K562 (cell line): ENCODE measurements at regions not wholly inside any gene's neighbourhood (a gene's known extent, or its start where the extent isn't known, plus 50 kb on each side); places are given as distances from the start of the nearest gene placed in this dataset.

ENCODE experiments used
- ATAC-seq: fragments of 200-7000 bp; cut with Tn5 transposase; 3 replicates; pipeline ENCODE4 v1.9.1; 2020; ENCODE audit warnings: moderate library complexity
- BruUV-seq: library from RNA; stranded (reverse); fragments of 400-500 nt; replicated peaks from 2 replicates; lab custom pipeline; 2021; lab: Mats Ljungman, UMichigan
- CTCF ChIA-PET: fragments of 300-600 bp; formaldehyde crosslinking; extraction: SDS; loops from one replicate; lab custom pipeline; 2021; ENCODE audit warnings: low intra/inter-chr PET ratio; lab: Yijun Ruan, JAX
- POLR2A ChIA-PET: fragments of 300-600, 350-650 bp; sonication (Branson Sonifier 250); formaldehyde crosslinking; extraction: SDS; loops from one replicate; lab custom pipeline; 2021; ENCODE audit warnings: antibody characterized with exemption, inconsistent platforms; lab: Yijun Ruan, JAX
- DNase-seq, 4 experiments: peaks; one replicate each; pipeline versions ENCODE4 v3.0.0 to v3.0.0-alpha.2; 2011 to 2018; ENCODE audit warnings: low spot score in 3 of 4, mixed read lengths in 3 of 4; ENCODE audit errors: extremely low read depth in 1 of 4
- FAIRE-seq: peaks from 2 replicates; lab custom pipeline; 2011; peaks lifted over from hg19 to GRCh38; lab: Jason Lieb, UNC
- H2AFZ ChIP-seq: 2 replicates; pipeline ENCODE4 v1.6.0; 2011; ENCODE audit warnings: low read depth, low read length, control low read depth, inconsistent platforms
- H3K27ac ChIP-seq: fragments of 200-600 bp; 3 replicates; pipeline ENCODE4 v1.8.0; 2011; ENCODE audit warnings: low read depth, mild to moderate bottlenecking, control low read depth, inconsistent platforms, low read length, moderate library complexity, mixed read lengths; ENCODE audit errors: extremely low read depth
- H3K27me3 ChIP-seq, 2 experiments: fragments of 300-600 bp in 1 of 2; 2 replicates in 1 of 2; 3 replicates in 1 of 2; pipeline versions ENCODE4 v1.6.0 to v1.8.0; 2011; ENCODE audit warnings: inconsistent platforms in 2 of 2, low read length in 2 of 2, mild to moderate bottlenecking in 1 of 2, mixed read lengths in 1 of 2, moderate library complexity in 1 of 2; ENCODE audit not compliant: control insufficient read depth in 2 of 2, insufficient read depth in 2 of 2
- H3K36me3 ChIP-seq: fragments of 300-600 bp; 3 replicates; pipeline ENCODE4 v1.8.0; 2011; ENCODE audit warnings: mild to moderate bottlenecking, low read length, inconsistent platforms; ENCODE audit not compliant: control insufficient read depth, insufficient read depth
- H3K4me1 ChIP-seq, 2 experiments: fragments of 200-600 bp in 1 of 2; replicated peaks in 1 of 2; 2 replicates in 1 of 2; 3 replicates in 1 of 2; pipeline versions ENCODE4 v1.5.1 to v1.8.0; 2011; ENCODE audit warnings: inconsistent platforms in 2 of 2, low read length in 2 of 2, mild to moderate bottlenecking in 1 of 2, mixed read lengths in 1 of 2, moderate library complexity in 1 of 2; ENCODE audit not compliant: control insufficient read depth in 2 of 2, insufficient read depth in 2 of 2
- H3K4me2 ChIP-seq: 2 replicates; pipeline ENCODE4 v1.6.1; 2011; ENCODE audit warnings: low read length, control low read depth, inconsistent platforms, mixed read lengths; ENCODE audit not compliant: insufficient read depth
- H3K4me3 ChIP-seq: fragments of 200-600 bp; sonication (generic), shearing (Covaris generic); 2 replicates; pipeline ENCODE4 v1.5.1; 2016; ENCODE audit warnings: control low read depth, inconsistent platforms
- H3K79me2 ChIP-seq: fragments of 200-600 bp; 3 replicates; pipeline ENCODE4 v1.8.0; 2011; ENCODE audit warnings: low read length, inconsistent platforms; ENCODE audit not compliant: control insufficient read depth, insufficient read depth
- H3K9ac ChIP-seq, 2 experiments: 2 replicates each; pipeline versions ENCODE4 v1.6.0 to v1.6.1; 2011; ENCODE audit warnings: low read depth in 2 of 2, low read length in 2 of 2, control low read depth in 1 of 2, inconsistent platforms in 1 of 2, mild to moderate bottlenecking in 1 of 2, mixed read lengths in 1 of 2; ENCODE audit not compliant: insufficient read depth in 1 of 2
- H3K9me1 ChIP-seq: one replicate; pipeline ENCODE4 v1.6.0; 2011; ENCODE audit warnings: inconsistent platforms, mild to moderate bottlenecking, low read length, moderate library complexity; ENCODE audit not compliant: control insufficient read depth, insufficient read depth
- H3K9me3 ChIP-seq: replicated peaks from 2 replicates; pipeline ENCODE4 v1.5.1; 2011; ENCODE audit warnings: low read depth, low read length, inconsistent platforms; ENCODE audit not compliant: control insufficient read depth, insufficient read depth
- H4K20me1 ChIP-seq: replicated peaks from 2 replicates; pipeline ENCODE4 v1.6.1; 2011; ENCODE audit warnings: low read length, inconsistent platforms, mixed read lengths; ENCODE audit not compliant: control insufficient read depth, insufficient read depth
- ATF6 ChIP-seq: sonication (generic); formaldehyde crosslinking; IDR thresholded peaks from 2 replicates; pipeline ENCODE4 v1.4.0; 2020; ENCODE audit warnings: mild to moderate bottlenecking, missing genetic modification reagents
- KDM5B ChIP-seq: fragments of 200-600 bp; sonication (generic); IDR thresholded peaks from 2 replicates; pipeline ENCODE4 v1.6.1; 2012; ENCODE audit warnings: low read depth, mild to moderate bottlenecking, moderate library complexity, low read length, control low read depth, inconsistent platforms; ENCODE audit not compliant: insufficient replicate concordance
- NR4A1 ChIP-seq, 2 experiments: fragments of 250-450 bp in 1 of 2; fragments of 450-650 bp in 1 of 2; sonication (Bioruptor Pico) in 1 of 2; IDR thresholded peaks; 2 replicates each; pipeline versions ENCODE4 v1.4.0 to v1.6.1; 2016 to 2020; ENCODE audit warnings: mild to moderate bottlenecking in 2 of 2, missing compliant biosample characterization in 1 of 2, missing genetic modification characterization in 1 of 2, moderate library complexity in 1 of 2
- POLR3G ChIP-seq: IDR thresholded peaks from 2 replicates; pipeline ENCODE4 v1.6.1; 2011; ENCODE audit not compliant: insufficient read length, insufficient replicate concordance; ENCODE audit errors: extremely low read depth
- RAD21 ChIP-seq, 2 experiments: fragments of 250-450 bp in 1 of 2; fragments of 450-650 bp in 1 of 2; sonication (Bioruptor Pico) in 1 of 2; formaldehyde crosslinking in 1 of 2; IDR thresholded peaks in 1 of 2; conservative IDR thresholded peaks in 1 of 2; 2 replicates each; pipeline versions ENCODE4 v1.4.0 to v1.8.0; 2020 to 2022; ENCODE audit warnings: mild to moderate bottlenecking in 2 of 2, moderate library complexity in 1 of 2
- RFX1 ChIP-seq: fragments of 450-650 bp; IDR thresholded peaks from 2 replicates; pipeline ENCODE4 v1.6.1; 2016; ENCODE audit warnings: mild to moderate bottlenecking, moderate library complexity
- SMC3 ChIP-seq: conservative IDR thresholded peaks from 2 replicates; pipeline ENCODE4 v1.6.1; 2011; ENCODE audit warnings: low read depth, low read length, improper control_type of control experiment; ENCODE audit not compliant: insufficient read depth
- SRSF9 ChIP-seq: fragments of 200-400 bp; formaldehyde crosslinking; IDR thresholded peaks from 2 replicates; pipeline ENCODE4 v1.6.1; 2017; ENCODE audit warnings: low read depth, low read length, borderline replicate concordance
- TCFL5 ChIP-seq: fragments of 250-450 bp; sonication (Bioruptor Pico); conservative IDR thresholded peaks from 2 replicates; pipeline ENCODE4 v1.6.1; 2021; ENCODE audit warnings: mild to moderate bottlenecking, moderate library complexity, matching md5 sums
- ZNF140 ChIP-seq: fragments of 250-450 bp; sonication (Bioruptor Pico); IDR thresholded peaks from 2 replicates; pipeline ENCODE4 v1.8.0; 2021; ENCODE audit warnings: moderate library complexity, mild to moderate bottlenecking, inconsistent platforms
- ZNF398 ChIP-seq: fragments of 250-450 bp; sonication (Bioruptor Pico); IDR thresholded peaks from 2 replicates; pipeline ENCODE4 v1.8.0; 2021; ENCODE audit warnings: moderate library complexity, mild to moderate bottlenecking, inconsistent platforms
- WGBS: fragments of 100-300 bp; shearing (Covaris generic); methylation state at CpG from one replicate; pipeline ENCODE4 v1.1.6; 2016; ENCODE audit warnings: low coverage, mixed read lengths; ENCODE audit not compliant: insufficient coverage; ENCODE audit errors: missing lambda C conversion rate; 5-methylcytosine and 5-hydroxymethylcytosine counted together
- in situ Hi-C: fragments of 300-500 bp; cut with MboI; formaldehyde crosslinking; loops from 4 replicates; pipeline ENCODE4 v1.15.0; 2018; ENCODE audit warnings: inconsistent platforms, mixed read lengths
- intact Hi-C: fragments of 100-400 bp; cut with micrococcal nuclease; formaldehyde crosslinking; loops from 2 replicates; pipeline ENCODE4 v1.14.2; 2022
- TF ChIP-seq, protein P1 (sequence below): fragments of 450-650 bp; IDR thresholded peaks from 2 replicates; pipeline ENCODE4 v1.6.1; 2016
- TF ChIP-seq, protein P2 (sequence below): sonication (generic); formaldehyde crosslinking; IDR thresholded peaks from 2 replicates; pipeline ENCODE4 v1.8.0; 2022; ENCODE audit warnings: mild to moderate bottlenecking, missing genetic modification reagents

GRCh38 chr1:189859385-189859977, 618.2 kb downstream of the BRINP3 start (continued):
- TF ChIP-seq TCFL5 (CRISPR knock-in tag) (no peak), RFX1 (no peak), KDM5B (no peak), RAD21 (CRISPR knock-in tag; conservative IDR thresholded peaks at IDR 0.05 in 1 of 2, IDR thresholded peaks at IDR 0.05 in 1 of 2) (peak; percentile 29 to 53; a peak in 3 of 4 replicates), SMC3 (0 out of 2 replicates have a peak, but pooled peaks have one; percentile 17), POLR3G (no peak)
- TF ChIP-seq, protein P1, sequence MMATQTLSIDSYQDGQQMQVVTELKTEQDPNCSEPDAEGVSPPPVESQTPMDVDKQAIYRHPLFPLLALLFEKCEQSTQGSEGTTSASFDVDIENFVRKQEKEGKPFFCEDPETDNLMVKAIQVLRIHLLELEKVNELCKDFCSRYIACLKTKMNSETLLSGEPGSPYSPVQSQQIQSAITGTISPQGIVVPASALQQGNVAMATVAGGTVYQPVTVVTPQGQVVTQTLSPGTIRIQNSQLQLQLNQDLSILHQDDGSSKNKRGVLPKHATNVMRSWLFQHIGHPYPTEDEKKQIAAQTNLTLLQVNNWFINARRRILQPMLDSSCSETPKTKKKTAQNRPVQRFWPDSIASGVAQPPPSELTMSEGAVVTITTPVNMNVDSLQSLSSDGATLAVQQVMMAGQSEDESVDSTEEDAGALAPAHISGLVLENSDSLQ = no peak

GRCh38 chr1:189866606-189867005, 611.1 kb downstream of the BRINP3 start:
- no peak overlapping the region for H2AFZ ChIP-seq
- no peak overlapping the region for H3K4me2 ChIP-seq
- H3K27ac ChIP-seq = no peak overlapping the region
- in situ Hi-C loops = no loop called here
- no peaks in the 10 kb centered on the region for H3K4me1 ChIP-seq
- intact Hi-C loops = no loop called here
- ATAC-seq = no peak
- H3K27me3 ChIP-seq = no peaks in the 10 kb centered on the region
- no peak for DNase-seq
- no peak overlapping the region for H3K4me3 ChIP-seq
- H4K20me1 ChIP-seq = no peaks in the 10 kb centered on the region
- no peak overlapping the region for H3K9ac ChIP-seq
- no peaks in the 10 kb centered on the region for H3K9me1 ChIP-seq
- ChIA-PET CTCF (no interaction called here), POLR2A (no interaction called here)
- no peak for FAIRE-seq
- H3K9me3 ChIP-seq = no peaks in the 10 kb centered on the region
- no TSS peak for BruUV-seq
- H3K79me2 ChIP-seq = no peaks in the 10 kb centered on the region
- WGBS = 0% methylated on average over 1 of the region's 1 CpG
- no peaks in the 10 kb centered on the region for H3K36me3 ChIP-seq
- TF ChIP-seq ZNF398 (CRISPR knock-in tag) (no peak), ATF6 (CRISPR knock-in tag) (no peak), SRSF9 (no peak), ZNF140 (CRISPR knock-in tag) (no peak), NR4A1 (CRISPR knock-in tag; IDR thresholded peaks at IDR 0.05) (no peak), NR4A1 (tag; IDR thresholded peaks at IDR 0.05) (no peak)
- TF ChIP-seq, protein P2, sequence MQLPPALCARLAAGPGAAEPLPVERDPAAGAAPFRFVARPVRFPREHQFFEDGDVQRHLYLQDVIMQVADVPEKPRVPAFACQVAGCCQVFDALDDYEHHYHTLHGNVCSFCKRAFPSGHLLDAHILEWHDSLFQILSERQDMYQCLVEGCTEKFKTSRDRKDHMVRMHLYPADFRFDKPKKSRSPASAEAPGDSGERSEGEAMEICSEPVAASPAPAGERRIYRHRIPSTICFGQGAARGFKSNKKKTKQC (CRISPR knock-in tag) = no peak
